Loucy (cell line): ENCODE measurements at regions not wholly inside any gene's neighbourhood (a gene's known extent, or its start where the extent isn't known, plus 50 kb on each side); places are given as distances from the start of the nearest gene placed in this dataset.

Experiments
- H2AFZ ChIP-seq: fragments of 200-600 bp; sonication (generic); 2 replicates; pipeline ENCODE4 v1.6.0; 2016; ENCODE audit warnings: antibody characterized with exemption, mild to moderate bottlenecking, low read length, moderate library complexity
- H3F3A ChIP-seq: fragments of 200-600 bp; 2 replicates; pipeline ENCODE4 v1.6.0; 2016; ENCODE audit warnings: antibody characterized with exemption, low read depth, mild to moderate bottlenecking
- H3K27me3 ChIP-seq: fragments of 200-600 bp; sonication (generic); 2 replicates; pipeline ENCODE4 v1.6.1; 2014; ENCODE audit warnings: low read length, mild to moderate bottlenecking; ENCODE audit not compliant: insufficient read depth, poor library complexity, severe bottlenecking
- H3K36me3 ChIP-seq: fragments of 200-600 bp; sonication (generic); 2 replicates; pipeline ENCODE4 v1.6.1; 2016; ENCODE audit warnings: low read length; ENCODE audit not compliant: insufficient read depth
- H3K4me1 ChIP-seq: fragments of 200-600 bp; sonication (generic); 2 replicates; pipeline ENCODE4 v1.5.1; 2014; ENCODE audit warnings: low read length, mild to moderate bottlenecking; ENCODE audit not compliant: insufficient read depth, poor library complexity, severe bottlenecking
- H3K4me2 ChIP-seq: fragments of 200-600 bp; sonication (generic); 2 replicates; pipeline ENCODE4 v1.6.0; 2014; ENCODE audit warnings: antibody characterized with exemption, low read length, low read depth, mild to moderate bottlenecking; ENCODE audit not compliant: poor library complexity, severe bottlenecking
- H3K4me3 ChIP-seq: fragments of 200-600 bp; sonication (generic); 2 replicates; pipeline ENCODE4 v1.5.1; 2014; ENCODE audit warnings: low read length, mild to moderate bottlenecking, mixed read lengths; ENCODE audit not compliant: poor library complexity, severe bottlenecking
- H3K79me2 ChIP-seq: fragments of 200-600 bp; sonication (generic); 2 replicates; pipeline ENCODE4 v1.6.1; 2014; ENCODE audit warnings: low read length; ENCODE audit not compliant: insufficient read depth
- H3K9ac ChIP-seq: fragments of 200-600 bp; sonication (generic); 2 replicates; pipeline ENCODE4 v1.6.0; 2014; ENCODE audit warnings: mild to moderate bottlenecking, low read depth, low read length, moderate library complexity; ENCODE audit not compliant: poor library complexity, severe bottlenecking
- H3K9me2 ChIP-seq: fragments of 200-600 bp; sonication (generic); replicated peaks from 2 replicates; pipeline ENCODE4 v1.6.1; 2016; ENCODE audit warnings: low read depth, low read length, mixed read lengths
- H3K9me3 ChIP-seq: fragments of 200-600 bp; sonication (generic); 2 replicates; pipeline ENCODE4 v1.6.1; 2014; ENCODE audit warnings: mild to moderate bottlenecking, antibody characterized with exemption, low read length, low read depth; ENCODE audit not compliant: insufficient read depth
- H4K20me1 ChIP-seq: fragments of 200-600 bp; sonication (generic); 2 replicates; pipeline ENCODE4 v1.6.0; 2014; ENCODE audit warnings: antibody characterized with exemption, low read length, mild to moderate bottlenecking; ENCODE audit not compliant: insufficient read depth, poor library complexity, severe bottlenecking
- CTCF ChIP-seq: fragments of 200-600 bp; sonication (generic); conservative IDR thresholded peaks from 2 replicates; pipeline ENCODE4 v1.5.1; 2014; ENCODE audit warnings: mild to moderate bottlenecking, antibody characterized with exemption, low read length
- EZH2phosphoT487 ChIP-seq: fragments of 200-600 bp; IDR thresholded peaks from 2 replicates; pipeline ENCODE4 v1.6.1; 2018; ENCODE audit warnings: antibody characterized with exemption, mild to moderate bottlenecking, moderate library complexity, borderline replicate concordance

DNA sequence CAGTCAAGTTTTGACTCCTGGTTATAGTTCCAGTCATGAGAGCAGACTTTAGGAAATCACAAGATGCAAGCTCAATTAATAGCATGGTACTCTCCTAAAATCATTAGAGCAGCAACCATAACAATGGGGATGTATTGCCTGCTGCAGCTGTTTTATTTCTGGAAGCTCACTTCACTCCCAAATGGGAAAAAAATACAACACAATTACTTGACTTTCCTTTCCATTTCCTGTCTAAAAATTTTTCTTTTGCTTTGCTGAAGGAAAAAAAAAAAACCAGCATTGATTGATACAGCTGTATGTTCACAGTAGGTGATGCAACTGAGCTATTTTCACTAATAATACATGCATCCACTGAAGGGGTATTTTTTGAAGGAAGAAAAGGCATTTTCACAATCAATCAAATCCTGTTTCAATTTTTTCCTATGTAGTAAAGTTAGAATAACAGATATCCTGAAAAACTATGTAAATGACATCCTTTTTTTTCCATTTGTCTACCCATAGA, 143.9 kb upstream of the NOVA1 start:
- no peaks in the 10 kb centered on the region for H3K9me2 ChIP-seq
- no peaks in the 10 kb centered on the region for H3K79me2 ChIP-seq
- H3K27me3 ChIP-seq: no peaks in the 10 kb centered on the region
- H3K4me2 ChIP-seq: no peak overlapping the region
- H3K4me1 ChIP-seq: no peaks in the 10 kb centered on the region
- H3F3A ChIP-seq: no peaks in the 10 kb centered on the region
- H3K4me3 ChIP-seq: no peak overlapping the region
- no peak overlapping the region for H2AFZ ChIP-seq
- TF ChIP-seq CTCF: no peak
- H4K20me1 ChIP-seq: no peaks in the 10 kb centered on the region
- 0 out of 2 replicates have a peak, but pooled peaks cover 3% of the 10 kb centered on the region for H3K9me3 ChIP-seq
- H3K36me3 ChIP-seq: no peaks in the 10 kb centered on the region
- H3K9ac ChIP-seq: no peak overlapping the region

GRCh38 chr14:26743284-26743683, 145.5 kb upstream of the NOVA1 start:
- no peak overlapping the region for H3K4me2 ChIP-seq
- no peaks in the 10 kb centered on the region for H3K36me3 ChIP-seq
- H3K4me3 ChIP-seq: no peak overlapping the region
- no peak overlapping the region for H3K9ac ChIP-seq
- no peaks in the 10 kb centered on the region for H3K9me2 ChIP-seq
- H3K27me3 ChIP-seq: no peaks in the 10 kb centered on the region
- no peaks in the 10 kb centered on the region for H3K79me2 ChIP-seq
- 0 out of 2 replicates have a peak, but pooled peaks cover 3% of the 10 kb centered on the region for H3K9me3 ChIP-seq
- no peaks in the 10 kb centered on the region for H3K4me1 ChIP-seq
- no peak for TF ChIP-seq EZH2phosphoT487
- no peak for TF ChIP-seq CTCF
- H2AFZ ChIP-seq: no peak overlapping the region
- H4K20me1 ChIP-seq: no peaks in the 10 kb centered on the region
- H3F3A ChIP-seq: no peaks in the 10 kb centered on the region

DNA sequence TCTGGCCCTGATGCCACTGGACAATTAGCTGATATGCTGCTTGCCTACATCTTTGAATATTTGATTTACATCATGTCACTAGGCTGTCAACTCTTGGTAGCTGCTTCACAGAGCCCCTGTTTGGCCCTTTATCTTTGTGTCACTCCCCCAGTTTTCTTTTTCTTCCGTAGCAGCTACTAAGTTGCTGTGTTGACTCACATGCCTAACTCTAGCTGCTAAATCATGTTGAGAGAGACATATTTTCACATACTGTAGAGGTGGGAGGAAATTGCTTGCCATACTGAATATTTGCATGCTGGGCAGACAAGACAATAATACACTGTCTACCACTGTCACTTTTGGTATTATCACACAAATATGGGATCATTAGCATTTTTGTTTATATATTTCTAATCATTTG, 147.1 kb upstream of the NOVA1 start:
- Histone ChIP-seq H3K4me2 (no peak overlapping the region), H3K4me3 (no peak overlapping the region), H3K9ac (no peak overlapping the region), H3K36me3 (no peaks in the 10 kb centered on the region), H3K79me2 (no peaks in the 10 kb centered on the region), H4K20me1 (no peaks in the 10 kb centered on the region), H3K9me2 (no peaks in the 10 kb centered on the region), H3K9me3 (0 out of 2 replicates have a peak, but pooled peaks cover 3% of the 10 kb centered on the region), H3K27me3 (no peaks in the 10 kb centered on the region), H2AFZ (no peak overlapping the region), H3K4me1 (no peaks in the 10 kb centered on the region), H3F3A (no peaks in the 10 kb centered on the region)
- TF ChIP-seq CTCF (no peak), EZH2phosphoT487 (no peak)
